CD4-positive, CD25-positive, alpha-beta regulatory T cell (primary cell): ENCODE measurements at regions not wholly inside any gene's neighbourhood (a gene's known extent, or its start where the extent isn't known, plus 50 kb on each side); places are given as distances from the start of the nearest gene placed in this dataset.

ENCODE experiments used
- ATAC-seq, 2 donors: fragments of 150-1000 bp; cut with Tn5 transposase; one replicate each; pipeline ENCODE4 v1.10.0; 2021; ENCODE audit warnings: low read depth in 2 of 2, moderate number of reproducible peaks in 2 of 2, moderate library complexity in 1 of 2
- DNase-seq, 3 donors: peaks; one replicate each; pipeline versions ENCODE4 v3.0.0 to v3.0.0-alpha.2; 2012 to 2022; ENCODE audit warnings: mixed read lengths in 1 of 3
- H3K27ac ChIP-seq: one replicate; pipeline ENCODE4 v1.7.0; 2013; ENCODE audit warnings: mild to moderate bottlenecking, low read length; ENCODE audit not compliant: insufficient read depth, poor library complexity, severe bottlenecking
- H3K27me3 ChIP-seq: one replicate; pipeline ENCODE4 v1.7.0; 2013; ENCODE audit warnings: low read length; ENCODE audit not compliant: control insufficient read depth, insufficient read depth
- H3K36me3 ChIP-seq: one replicate; pipeline ENCODE4 v1.7.0; 2013; ENCODE audit warnings: mild to moderate bottlenecking, low read length, moderate library complexity; ENCODE audit not compliant: control insufficient read depth, insufficient read depth
- H3K4me1 ChIP-seq: 2 replicates; pipeline ENCODE4 v1.7.0; 2013; ENCODE audit warnings: mild to moderate bottlenecking, low read length; ENCODE audit not compliant: insufficient read depth, control insufficient read depth, poor library complexity, severe bottlenecking
- H3K4me3 ChIP-seq: one replicate; pipeline ENCODE4 v1.7.0; 2013; ENCODE audit warnings: low read depth, mild to moderate bottlenecking, low read length, moderate library complexity
- H3K9me3 ChIP-seq, 2 experiments: 1 replicate in 1 of 2; 2 replicates in 1 of 2; pipeline ENCODE4 v1.7.0; 2013; ENCODE audit warnings: low read length in 2 of 2, mild to moderate bottlenecking in 1 of 2, moderate library complexity in 1 of 2; ENCODE audit not compliant: control insufficient read depth in 2 of 2
- H3K27ac Mint-ChIP-seq, 3 donors: one replicate each; pipeline ENCODE4 v1.8.0; 2020 to 2022; ENCODE audit warnings: mild to moderate bottlenecking in 3 of 3, mixed read lengths in 3 of 3, moderate library complexity in 2 of 3
- H3K27me3 Mint-ChIP-seq: one replicate; pipeline ENCODE4 v1.8.0; 2022; ENCODE audit warnings: mild to moderate bottlenecking, mixed read lengths
- H3K36me3 Mint-ChIP-seq: one replicate; pipeline ENCODE4 v1.8.0; 2020; ENCODE audit warnings: mixed read lengths
- H3K4me1 Mint-ChIP-seq, 4 donors: one replicate each; pipeline ENCODE4 v1.8.0; 2020 to 2022; ENCODE audit warnings: mixed read lengths in 4 of 4, mild to moderate bottlenecking in 1 of 4
- H3K4me3 Mint-ChIP-seq, 4 donors: one replicate each; pipeline ENCODE4 v1.8.0; 2020 to 2022; ENCODE audit warnings: mild to moderate bottlenecking in 4 of 4, mixed read lengths in 4 of 4, moderate library complexity in 3 of 4
- H3K9me3 Mint-ChIP-seq, 7 donors: one replicate each; pipeline ENCODE4 v1.8.0; 2020 to 2022; ENCODE audit warnings: mixed read lengths in 7 of 7, mild to moderate bottlenecking in 3 of 7, moderate library complexity in 2 of 7

GRCh38 chr2:143899987-143900386 lies 619.9 kb downstream of the ZEB2 start:
- H3K4me3 ChIP-seq, result no peak overlapping the region
- H3K27me3 ChIP-seq, result peaks cover 2% of the 10 kb centered on the region
- no peak overlapping the region for H3K27ac ChIP-seq
- Mint-ChIP-seq H3K27ac (no peak overlapping the region), H3K4me1 (no peaks in the 10 kb centered on the region), H3K36me3 (no peaks in the 10 kb centered on the region), H3K27me3 (peaks cover 23% of the 10 kb centered on the region), H3K4me3 (no peak overlapping the region), H3K9me3 (no peaks in the 10 kb centered on the region)
- DNase-seq (no peak), ATAC-seq (no peak)
- no peaks in the 10 kb centered on the region for H3K36me3 ChIP-seq
- H3K4me1 ChIP-seq, result no peaks in the 10 kb centered on the region
- H3K9me3 ChIP-seq, result no peaks in the 10 kb centered on the region

- no peaks in the 10 kb centered on the region for H3K36me3 ChIP-seq
- DNase-seq (no peak), ATAC-seq (no peak)
- H3K9me3 ChIP-seq, result no peaks in the 10 kb centered on the region
- Mint-ChIP-seq H3K36me3 (no peaks in the 10 kb centered on the region), H3K9me3 (peaks cover 0 to 2% (median 0%) of the 10 kb centered on the region in 7 donors), H3K27me3 (peaks cover 31% of the 10 kb centered on the region), H3K4me3 (no peak overlapping the region), H3K4me1 (no peaks in the 10 kb centered on the region), H3K27ac (no peak overlapping the region)
- peaks cover 2% of the 10 kb centered on the region for H3K27me3 ChIP-seq
- H3K4me3 ChIP-seq, result no peak overlapping the region
- H3K27ac ChIP-seq, result no peak overlapping the region
- no peaks in the 10 kb centered on the region for H3K4me1 ChIP-seq
Observed at GRCh38 chr2:143893371-143893770, 626.5 kb downstream of the ZEB2 start.

GRCh38 chr2:143891879-143892308 lies 628.0 kb downstream of the ZEB2 start:
- no peaks in the 10 kb centered on the region for H3K4me1 Mint-ChIP-seq
- H3K27me3 Mint-ChIP-seq, result peaks cover 37% of the 10 kb centered on the region

GRCh38 chr2:143890798-143891197 lies 629.1 kb downstream of the ZEB2 start:
- ATAC-seq (no peak), DNase-seq (no peak)
- H3K27ac ChIP-seq, result no peak overlapping the region
- no peaks in the 10 kb centered on the region for H3K4me1 Mint-ChIP-seq
- peaks cover 2% of the 10 kb centered on the region for H3K27me3 ChIP-seq
- H3K27ac Mint-ChIP-seq, result no peak overlapping the region
- no peak overlapping the region for H3K4me3 ChIP-seq
- H3K36me3 ChIP-seq, result no peaks in the 10 kb centered on the region
- H3K4me3 Mint-ChIP-seq, result no peak overlapping the region
- H3K27me3 Mint-ChIP-seq, result peaks cover 26% of the 10 kb centered on the region
- H3K4me1 ChIP-seq, result no peaks in the 10 kb centered on the region
- H3K9me3 Mint-ChIP-seq, result peaks cover 0 to 2% (median 0%) of the 10 kb centered on the region in 7 donors
- no peaks in the 10 kb centered on the region for H3K36me3 Mint-ChIP-seq
- H3K9me3 ChIP-seq, result no peaks in the 10 kb centered on the region

More at GRCh38 chr2:143891879-143892308, 628.0 kb downstream of the ZEB2 start:
- Mint-ChIP-seq H3K36me3 (no peaks in the 10 kb centered on the region), H3K9me3 (peaks cover 0 to 2% (median 0%) of the 10 kb centered on the region in 7 donors), H3K4me3 (no peak overlapping the region), H3K27ac (no peak overlapping the region)
- no peaks in the 10 kb centered on the region for H3K9me3 ChIP-seq
- H3K36me3 ChIP-seq, result no peaks in the 10 kb centered on the region
- ATAC-seq (no peak), DNase-seq (no peak)
- H3K27me3 ChIP-seq, result peaks cover 2% of the 10 kb centered on the region
- no peaks in the 10 kb centered on the region for H3K4me1 ChIP-seq
- H3K4me3 ChIP-seq, result no peak overlapping the region
- no peak overlapping the region for H3K27ac ChIP-seq

- no peaks in the 10 kb centered on the region for H3K36me3 ChIP-seq
- no peak overlapping the region for H3K27ac ChIP-seq
- H3K27me3 ChIP-seq, result peaks cover under 1% of the 10 kb centered on the region
- H3K4me3 Mint-ChIP-seq, result no peak overlapping the region
- H3K4me1 Mint-ChIP-seq, result no peaks in the 10 kb centered on the region
- peaks cover 0 to 2% (median 0%) of the 10 kb centered on the region in 7 donors for H3K9me3 Mint-ChIP-seq
- DNase-seq (no peak), ATAC-seq (no peak)
- no peaks in the 10 kb centered on the region for H3K4me1 ChIP-seq
- no peaks in the 10 kb centered on the region for H3K9me3 ChIP-seq
- no peak overlapping the region for H3K4me3 ChIP-seq
- no peaks in the 10 kb centered on the region for H3K36me3 Mint-ChIP-seq
- H3K27me3 Mint-ChIP-seq, result peaks cover 23% of the 10 kb centered on the region
- no peak overlapping the region for H3K27ac Mint-ChIP-seq
Observed at GRCh38 chr2:143889216-143889615, 630.7 kb downstream of the ZEB2 start.

GRCh38 chr2:143885461-143885860 lies 634.5 kb downstream of the ZEB2 start:
- H3K36me3 Mint-ChIP-seq, result no peaks in the 10 kb centered on the region
- Histone ChIP-seq H3K27ac (no peak overlapping the region), H3K36me3 (no peaks in the 10 kb centered on the region), H3K4me3 (no peak overlapping the region), H3K27me3 (no peaks in the 10 kb centered on the region), H3K4me1 (no peaks in the 10 kb centered on the region), H3K9me3 (no peaks in the 10 kb centered on the region)
- no peak for ATAC-seq
- no peak overlapping the region for H3K4me3 Mint-ChIP-seq
- H3K4me1 Mint-ChIP-seq, result no peaks in the 10 kb centered on the region
- peaks cover 23% of the 10 kb centered on the region for H3K27me3 Mint-ChIP-seq
- H3K9me3 Mint-ChIP-seq, result peaks cover 0 to 3% (median 0%) of the 10 kb centered on the region in 7 donors
- DNase-seq, result no peak
- no peak overlapping the region for H3K27ac Mint-ChIP-seq

- DNase-seq (no peak), ATAC-seq (no peak)
- Histone ChIP-seq H3K4me3 (no peak overlapping the region), H3K36me3 (no peaks in the 10 kb centered on the region), H3K9me3 (no peaks in the 10 kb centered on the region), H3K4me1 (no peaks in the 10 kb centered on the region), H3K27ac (no peak overlapping the region), H3K27me3 (no peaks in the 10 kb centered on the region)
- H3K36me3 Mint-ChIP-seq, result no peaks in the 10 kb centered on the region
- no peak overlapping the region for H3K4me3 Mint-ChIP-seq
- peaks cover 13% of the 10 kb centered on the region for H3K27me3 Mint-ChIP-seq
- H3K27ac Mint-ChIP-seq, result no peak overlapping the region
- no peaks in the 10 kb centered on the region for H3K4me1 Mint-ChIP-seq
- peaks cover 0 to 3% (median 0%) of the 10 kb centered on the region in 7 donors for H3K9me3 Mint-ChIP-seq
Observed at GRCh38 chr2:143881246-143881645, 638.7 kb downstream of the ZEB2 start.

GRCh38 chr2:143877876-143878530 lies 641.9 kb downstream of the ZEB2 start:
- Histone ChIP-seq H3K27ac (no peak overlapping the region), H3K9me3 (no peaks in the 10 kb centered on the region)
- peaks cover 0 to 7% (median 0%) of the 10 kb centered on the region in 7 donors for H3K9me3 Mint-ChIP-seq

More at GRCh38 chr2:143877876-143878530, 641.9 kb downstream of the ZEB2 start:
- no peaks in the 10 kb centered on the region for H3K4me1 ChIP-seq
- Mint-ChIP-seq H3K36me3 (no peaks in the 10 kb centered on the region), H3K27ac (no peak overlapping the region), H3K27me3 (peaks cover 8% of the 10 kb centered on the region), H3K4me1 (no peaks in the 10 kb centered on the region), H3K4me3 (no peak overlapping the region)
- no peaks in the 10 kb centered on the region for H3K36me3 ChIP-seq
- no peaks in the 10 kb centered on the region for H3K27me3 ChIP-seq
- no peak for ATAC-seq
- H3K4me3 ChIP-seq, result no peak overlapping the region
- no peak for DNase-seq
